HCT116 (cell line): ENCODE measurements at regions not wholly inside any gene's neighbourhood (a gene's known extent, or its start where the extent isn't known, plus 50 kb on each side); places are given as distances from the start of the nearest gene placed in this dataset.

ENCODE experiments used
- ATAC-seq: fragments of 200-7000 bp; cut with Tn5 transposase; 2 replicates; pipeline ENCODE4 v1.9.1; 2020; ENCODE audit warnings: mild to moderate bottlenecking, moderate library complexity
- BruUV-seq: library from RNA; stranded (reverse); fragments of 400-500 nt; replicated peaks from 2 replicates; lab custom pipeline; 2021; lab: Mats Ljungman, UMichigan
- CTCF ChIA-PET: fragments of 300-600 bp; sonication (Branson Sonifier 250); formaldehyde crosslinking; loops from one replicate; lab custom pipeline; 2021; ENCODE audit warnings: antibody characterized with exemption; lab: Charles Lee
- POLR2A ChIA-PET: fragments of 300-600, 350-600 bp; sonication (Branson Sonifier 250); formaldehyde crosslinking; loops from one replicate; lab custom pipeline; 2021; ENCODE audit warnings: antibody characterized with exemption; lab: Charles Lee
- RAD21 ChIA-PET, 2 experiments: fragments of 300-600 bp; sonication (Branson Sonifier 250); formaldehyde crosslinking; loops; one replicate each; lab custom pipeline; 2023; ENCODE audit warnings: low total read pairs in 2 of 2; ENCODE audit not compliant: uncharacterized antibody in 2 of 2, unreplicated experiment in 2 of 2, low non-redundant PET in 1 of 2; lab: Charles Lee
- DNase-seq: peaks from one replicate; pipeline ENCODE4 v3.0.0-alpha.2; 2010; ENCODE audit warnings: low read depth, low spot score
- H2AFZ ChIP-seq: fragments of 200-600 bp; shearing (Covaris generic), sonication (generic); 2 replicates; pipeline ENCODE4 v1.6.1; 2017; ENCODE audit warnings: low read depth, mixed run types, mixed read lengths, antibody characterized with exemption, low read length; ENCODE audit not compliant: poor library complexity, severe bottlenecking
- H3K27ac ChIP-seq: 2 replicates; pipeline ENCODE4 v1.5.1; 2012; ENCODE audit warnings: low read depth, low read length
- H3K27me3 ChIP-seq: fragments of 200-600 bp; sonication (generic); 2 replicates; pipeline ENCODE4 v1.6.1; 2016; ENCODE audit warnings: mixed run types, low read length, mixed read lengths; ENCODE audit not compliant: insufficient read depth
- H3K36me3 ChIP-seq, 2 experiments: fragments of 200-500 bp in 1 of 2; fragments of 200-600 bp in 1 of 2; sonication (Bioruptor generic) in 1 of 2; sonication (generic) in 1 of 2; 2 replicates each; pipeline versions ENCODE4 v1.5.1 to v1.6.1; 2014 to 2016; ENCODE audit warnings: low read length in 2 of 2, inconsistent platforms in 1 of 2, mixed read lengths in 1 of 2, mixed run types in 1 of 2; ENCODE audit not compliant: insufficient read depth in 2 of 2, control insufficient read depth in 1 of 2
- H3K4me1 ChIP-seq, 2 experiments: fragments of 200-600 bp in 1 of 2; sonication (generic) in 1 of 2; 2 replicates each; pipeline versions ENCODE4 v1.5.1 to v1.6.1; 2012 to 2017; ENCODE audit warnings: low read length in 2 of 2, inconsistent platforms in 1 of 2, mild to moderate bottlenecking in 1 of 2, mixed read lengths in 1 of 2, mixed run types in 1 of 2, moderate library complexity in 1 of 2; ENCODE audit not compliant: insufficient read depth in 2 of 2, control insufficient read depth in 1 of 2
- H3K4me2 ChIP-seq: fragments of 200-600 bp; sonication (generic); 2 replicates; pipeline ENCODE4 v1.6.1; 2017; ENCODE audit warnings: mixed run types, low read length, mixed read lengths
- H3K4me3 ChIP-seq, 2 experiments: fragments of 200-600 bp in 1 of 2; sonication (generic) in 1 of 2; replicated peaks in 1 of 2; 2 replicates each; pipeline ENCODE4 v1.5.1; 2011 to 2016; ENCODE audit warnings: low read length in 2 of 2, control low read depth in 1 of 2, low read depth in 1 of 2, mild to moderate bottlenecking in 1 of 2, mixed read lengths in 1 of 2, mixed run types in 1 of 2
- H3K79me2 ChIP-seq: fragments of 200-600 bp; sonication (generic); 2 replicates; pipeline ENCODE4 v1.6.1; 2017; ENCODE audit warnings: mild to moderate bottlenecking, mixed run types, low read length, moderate library complexity, mixed read lengths; ENCODE audit not compliant: insufficient read depth
- H3K9ac ChIP-seq: fragments of 200-600 bp; sonication (generic); 2 replicates; pipeline ENCODE4 v1.6.1; 2016; ENCODE audit warnings: low read length, mixed read lengths
- H3K9me2 ChIP-seq: fragments of 200-600 bp; sonication (generic), shearing (Covaris generic); 2 replicates; pipeline ENCODE4 v1.6.1; 2017; ENCODE audit warnings: mixed run types, mild to moderate bottlenecking, moderate library complexity; ENCODE audit not compliant: insufficient read depth
- H3K9me3 ChIP-seq, 2 experiments: fragments of 200-500 bp in 1 of 2; fragments of 200-600 bp in 1 of 2; sonication (Bioruptor generic) in 1 of 2; sonication (generic) in 1 of 2; 2 replicates each; pipeline ENCODE4 v1.6.1; 2014 to 2017; ENCODE audit warnings: low read length in 2 of 2, mixed read lengths in 2 of 2, inconsistent platforms in 1 of 2, low read depth in 1 of 2, mild to moderate bottlenecking in 1 of 2, mixed run types in 1 of 2, moderate library complexity in 1 of 2; ENCODE audit not compliant: control insufficient read depth in 1 of 2, insufficient read depth in 1 of 2
- H4K20me1 ChIP-seq: fragments of 200-600 bp; sonication (generic), shearing (Covaris generic); 2 replicates; pipeline ENCODE4 v1.6.1; 2017; ENCODE audit warnings: mixed run types, mild to moderate bottlenecking, moderate library complexity; ENCODE audit not compliant: insufficient read depth
- ATF3 ChIP-seq: IDR thresholded peaks from 2 replicates; pipeline ENCODE4 v1.6.1; 2012
- CBX3 ChIP-seq: IDR thresholded peaks from 2 replicates; pipeline ENCODE4 v1.6.1; 2012; ENCODE audit warnings: low read depth
- CEBPB ChIP-seq: IDR thresholded peaks from 2 replicates; pipeline ENCODE4 v1.6.1; 2012; ENCODE audit warnings: low read depth
- EGR1 ChIP-seq: IDR thresholded peaks from 2 replicates; pipeline ENCODE4 v1.6.1; 2012; ENCODE audit warnings: low read depth
- ELF1 ChIP-seq: IDR thresholded peaks from 2 replicates; pipeline ENCODE4 v1.6.1; 2012; ENCODE audit warnings: low read depth, borderline replicate concordance
- EZH2phosphoT487 ChIP-seq: fragments of 200-600 bp; IDR thresholded peaks from 2 replicates; pipeline ENCODE4 v1.6.1; 2018; ENCODE audit warnings: antibody characterized with exemption, borderline replicate concordance
- FOSL1 ChIP-seq: IDR thresholded peaks from 2 replicates; pipeline ENCODE4 v1.6.1; 2012; ENCODE audit warnings: low read depth
- JUND ChIP-seq: IDR thresholded peaks from 2 replicates; pipeline ENCODE4 v1.6.1; 2012
- MAX ChIP-seq: IDR thresholded peaks from 2 replicates; pipeline ENCODE4 v1.6.1; 2012
- POLR2A ChIP-seq: IDR thresholded peaks from 2 replicates; pipeline ENCODE4 v1.7.0; 2011; ENCODE audit warnings: borderline replicate concordance; ENCODE audit not compliant: insufficient read depth, insufficient read length; ENCODE audit errors: extremely low read depth
- RAD21 ChIP-seq: IDR thresholded peaks from 2 replicates; pipeline ENCODE4 v1.6.1; 2012; ENCODE audit warnings: low read depth, mild to moderate bottlenecking
- SIN3A ChIP-seq: IDR thresholded peaks from 2 replicates; pipeline ENCODE4 v1.6.1; 2012; ENCODE audit warnings: low read depth
- SP1 ChIP-seq: IDR thresholded peaks from 2 replicates; pipeline ENCODE4 v1.6.1; 2012; ENCODE audit warnings: low read depth
- YY1 ChIP-seq: IDR thresholded peaks from 2 replicates; pipeline ENCODE4 v1.6.1; 2011; ENCODE audit warnings: low read length, low read depth, moderate library complexity, mild to moderate bottlenecking; ENCODE audit not compliant: insufficient replicate concordance; ENCODE audit errors: extremely low read depth
- ZFX ChIP-seq: fragments of 450-650 bp; IDR thresholded peaks from 2 replicates; pipeline ENCODE4 v1.6.1; 2017
- ZNF274 ChIP-seq: fragments of 200-500 bp; sonication (Bioruptor generic); IDR thresholded peaks from 2 replicates; pipeline ENCODE4 v1.6.1; 2014; ENCODE audit warnings: mild to moderate bottlenecking, low read depth, low read length, inconsistent platforms
- intact Hi-C: fragments of 100-400 bp; cut with micrococcal nuclease; formaldehyde crosslinking; loops from 2 replicates; pipeline ENCODE4 v1.10.0; 2022

GRCh38 chr6:145373826-145374225 lies 361.5 kb downstream of the EPM2A start (continued):
- TF ChIP-seq EZH2phosphoT487 (no peak), ELF1 (no peak), EGR1 (no peak), POLR2A (no peak)

GRCh38 chr6:145374570-145374969 lies 360.8 kb downstream of the EPM2A start:
- H3K9me3 ChIP-seq = peaks cover 0 to 6% of the 10 kb centered on the region in 2 experiments; a peak in 1 of 4 replicates
- intact Hi-C loops = no loop called here
- H4K20me1 ChIP-seq = no peaks in the 10 kb centered on the region
- TF ChIP-seq CBX3 = no peak
- TF ChIP-seq JUND = no peak
- TF ChIP-seq YY1 = no peak
- TF ChIP-seq RAD21 = no peak
- TF ChIP-seq CEBPB = no peak
- no peak for TF ChIP-seq ATF3
- TF ChIP-seq SIN3A = no peak
- TF ChIP-seq ELF1 = no peak
- no peak for TF ChIP-seq ZFX
- TF ChIP-seq POLR2A = no peak
- TF ChIP-seq SP1 = no peak
- no peak for TF ChIP-seq ZNF274
- no peak for TF ChIP-seq MAX
- no peak for TF ChIP-seq FOSL1
- H3K9me2 ChIP-seq = no peaks in the 10 kb centered on the region
- no peak for ATAC-seq
- H3K4me3 ChIP-seq = no peak overlapping the region
- no peak overlapping the region for H3K4me2 ChIP-seq
- no peak for DNase-seq
- H3K27me3 ChIP-seq = no peaks in the 10 kb centered on the region
- no peak overlapping the region for H3K9ac ChIP-seq
- H3K36me3 ChIP-seq = no peaks in the 10 kb centered on the region
- ChIA-PET RAD21 (no interaction called here), POLR2A (no interaction called here), CTCF (no interaction called here)
- no peaks in the 10 kb centered on the region for H3K79me2 ChIP-seq
- H2AFZ ChIP-seq = no peak overlapping the region
- H3K27ac ChIP-seq = no peak overlapping the region
- no peaks in the 10 kb centered on the region for H3K4me1 ChIP-seq
- BruUV-seq = no TSS peak
